HepG2 (cell line): ENCODE measurements at regions not wholly inside any gene's neighbourhood (a gene's known extent, or its start where the extent isn't known, plus 50 kb on each side); places are given as distances from the start of the nearest gene placed in this dataset.
A peak's percentile ranks its signal among the peaks of the same experiment; 100 is the strongest.

ENCODE experiments used
- ADNP ChIP-seq: sonication (generic); formaldehyde crosslinking; IDR thresholded peaks from 2 replicates; pipeline ENCODE4 v1.4.0; 2020; ENCODE audit warnings: missing genetic modification reagents
- DNMT1 ChIP-seq: sonication (generic); formaldehyde crosslinking; IDR thresholded peaks from 2 replicates; pipeline ENCODE4 v1.5.1; 2020; ENCODE audit warnings: mild to moderate bottlenecking, missing genetic modification reagents
- GPN1 ChIP-seq: sonication (generic); formaldehyde crosslinking; IDR thresholded peaks from 2 replicates; pipeline ENCODE4 v1.5.1; 2020; ENCODE audit warnings: missing genetic modification reagents, borderline replicate concordance
- GTF3A ChIP-seq: sonication (generic); formaldehyde crosslinking; conservative IDR thresholded peaks from 2 replicates; pipeline ENCODE4 v1.4.0; 2020; ENCODE audit warnings: mild to moderate bottlenecking, missing genetic modification reagents
- NR2F1 ChIP-seq, 2 experiments: fragments of 450-650 bp in 1 of 2; formaldehyde crosslinking in 1 of 2; IDR thresholded peaks; 2 replicates each; pipeline versions ENCODE4 v1.5.0 to v1.6.1; 2016 to 2020; ENCODE audit warnings: mild to moderate bottlenecking in 1 of 2, missing compliant biosample characterization in 1 of 2, missing genetic modification reagents in 1 of 2, moderate library complexity in 1 of 2
- SP140L ChIP-seq: sonication (generic); formaldehyde crosslinking; IDR thresholded peaks from 2 replicates; pipeline ENCODE4 v1.4.0; 2020; ENCODE audit warnings: missing genetic modification reagents, borderline replicate concordance
- ZNF644 ChIP-seq: IDR thresholded peaks from 2 replicates; pipeline ENCODE4 v1.6.1; 2016; ENCODE audit warnings: low read depth
- ZNF709 ChIP-seq: sonication (generic); formaldehyde crosslinking; IDR thresholded peaks from 2 replicates; pipeline ENCODE4 v1.5.0; 2020; ENCODE audit warnings: mild to moderate bottlenecking, missing genetic modification reagents
- ZSCAN29 ChIP-seq: sonication (generic); formaldehyde crosslinking; conservative IDR thresholded peaks from 2 replicates; pipeline ENCODE4 v1.4.0; 2020; ENCODE audit warnings: mild to moderate bottlenecking, missing genetic modification reagents
- TF ChIP-seq, protein P1 (sequence below): sonication (generic); formaldehyde crosslinking; IDR thresholded peaks from 2 replicates; pipeline ENCODE4 v1.5.0; 2020; ENCODE audit warnings: mild to moderate bottlenecking, missing genetic modification reagents, borderline replicate concordance
- TF ChIP-seq, protein P2 (sequence below): sonication (generic); formaldehyde crosslinking; IDR thresholded peaks from 2 replicates; pipeline ENCODE4 v1.4.0; 2020; ENCODE audit warnings: missing genetic modification reagents, borderline replicate concordance
- TF ChIP-seq, protein P3 (sequence below): sonication (generic); formaldehyde crosslinking; IDR thresholded peaks from 2 replicates; pipeline ENCODE4 v1.5.0; 2020; ENCODE audit warnings: mild to moderate bottlenecking, missing genetic modification reagents, borderline replicate concordance
- TF ChIP-seq, protein P4 (sequence below): sonication (generic); formaldehyde crosslinking; IDR thresholded peaks from 2 replicates; pipeline ENCODE4 v1.5.0; 2020; ENCODE audit warnings: missing genetic modification reagents
- TF ChIP-seq, protein P5 (sequence below): sonication (generic); formaldehyde crosslinking; IDR thresholded peaks from 2 replicates; pipeline ENCODE4 v1.4.0; 2020; ENCODE audit warnings: low read depth, mild to moderate bottlenecking, missing genetic modification reagents

DNA sequence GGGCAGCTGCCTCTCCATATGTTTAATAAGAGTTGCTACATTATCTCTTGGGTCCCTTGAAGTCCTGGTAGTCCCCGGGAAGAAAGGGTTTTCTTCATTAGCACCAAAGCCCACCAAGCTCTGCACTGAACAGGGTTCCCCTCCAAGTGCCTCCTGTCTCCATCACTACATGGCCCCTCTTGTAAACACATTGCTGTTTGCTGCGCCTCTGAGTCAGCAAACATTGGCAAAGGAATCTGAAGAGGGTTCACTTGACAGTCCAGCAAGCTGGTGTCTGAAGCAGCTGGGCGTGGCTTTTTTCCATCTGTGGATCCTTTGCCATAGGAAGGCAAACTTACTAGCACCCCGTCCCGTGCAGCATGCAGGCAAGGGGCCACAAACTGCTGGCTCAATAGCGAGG is 82.8 kb downstream of the TEX51 start (continued):
- TF ChIP-seq ZNF644 (peak; percentile 57; the same call in 1 of the 2 replicates), ADNP (no peak), NR2F1 (CRISPR knock-in tag; IDR thresholded peaks at IDR 0.05) (no peak), DNMT1 (CRISPR knock-in tag) (no peak; the same call in 1 of the 2 replicates), GTF3A (CRISPR knock-in tag) (no peak), GPN1 (CRISPR knock-in tag) (no peak), ZSCAN29 (no peak), ZNF709 (CRISPR knock-in tag) (0 out of 2 replicates have a peak, but pooled peaks have one; percentile 18), SP140L (CRISPR knock-in tag) (no peak)
- TF ChIP-seq, protein P1, sequence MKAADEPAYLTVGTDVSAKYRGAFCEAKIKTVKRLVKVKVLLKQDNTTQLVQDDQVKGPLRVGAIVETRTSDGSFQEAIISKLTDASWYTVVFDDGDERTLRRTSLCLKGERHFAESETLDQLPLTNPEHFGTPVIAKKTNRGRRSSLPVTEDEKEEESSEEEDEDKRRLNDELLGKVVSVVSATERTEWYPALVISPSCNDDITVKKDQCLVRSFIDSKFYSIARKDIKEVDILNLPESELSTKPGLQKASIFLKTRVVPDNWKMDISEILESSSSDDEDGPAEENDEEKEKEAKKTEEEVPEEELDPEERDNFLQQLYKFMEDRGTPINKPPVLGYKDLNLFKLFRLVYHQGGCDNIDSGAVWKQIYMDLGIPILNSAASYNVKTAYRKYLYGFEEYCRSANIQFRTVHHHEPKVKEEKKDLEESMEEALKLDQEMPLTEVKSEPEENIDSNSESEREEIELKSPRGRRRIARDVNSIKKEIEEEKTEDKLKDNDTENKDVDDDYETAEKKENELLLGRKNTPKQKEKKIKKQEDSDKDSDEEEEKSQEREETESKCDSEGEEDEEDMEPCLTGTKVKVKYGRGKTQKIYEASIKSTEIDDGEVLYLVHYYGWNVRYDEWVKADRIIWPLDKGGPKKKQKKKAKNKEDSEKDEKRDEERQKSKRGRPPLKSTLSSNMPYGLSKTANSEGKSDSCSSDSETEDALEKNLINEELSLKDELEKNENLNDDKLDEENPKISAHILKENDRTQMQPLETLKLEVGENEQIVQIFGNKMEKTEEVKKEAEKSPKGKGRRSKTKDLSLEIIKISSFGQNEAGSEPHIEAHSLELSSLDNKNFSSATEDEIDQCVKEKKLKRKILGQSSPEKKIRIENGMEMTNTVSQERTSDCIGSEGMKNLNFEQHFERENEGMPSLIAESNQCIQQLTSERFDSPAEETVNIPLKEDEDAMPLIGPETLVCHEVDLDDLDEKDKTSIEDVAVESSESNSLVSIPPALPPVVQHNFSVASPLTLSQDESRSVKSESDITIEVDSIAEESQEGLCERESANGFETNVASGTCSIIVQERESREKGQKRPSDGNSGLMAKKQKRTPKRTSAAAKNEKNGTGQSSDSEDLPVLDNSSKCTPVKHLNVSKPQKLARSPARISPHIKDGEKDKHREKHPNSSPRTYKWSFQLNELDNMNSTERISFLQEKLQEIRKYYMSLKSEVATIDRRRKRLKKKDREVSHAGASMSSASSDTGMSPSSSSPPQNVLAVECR (CRISPR knock-in tag): no peak; the same call in 1 of the 2 replicates
- TF ChIP-seq, protein P2, sequence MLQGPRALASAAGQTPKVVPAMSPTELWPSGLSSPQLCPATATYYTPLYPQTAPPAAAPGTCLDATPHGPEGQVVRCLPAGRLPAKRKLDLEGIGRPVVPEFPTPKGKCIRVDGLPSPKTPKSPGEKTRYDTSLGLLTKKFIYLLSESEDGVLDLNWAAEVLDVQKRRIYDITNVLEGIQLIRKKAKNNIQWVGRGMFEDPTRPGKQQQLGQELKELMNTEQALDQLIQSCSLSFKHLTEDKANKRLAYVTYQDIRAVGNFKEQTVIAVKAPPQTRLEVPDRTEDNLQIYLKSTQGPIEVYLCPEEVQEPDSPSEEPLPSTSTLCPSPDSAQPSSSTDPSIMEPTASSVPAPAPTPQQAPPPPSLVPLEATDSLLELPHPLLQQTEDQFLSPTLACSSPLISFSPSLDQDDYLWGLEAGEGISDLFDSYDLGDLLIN (CRISPR knock-in tag): no peak
- TF ChIP-seq, protein P3, sequence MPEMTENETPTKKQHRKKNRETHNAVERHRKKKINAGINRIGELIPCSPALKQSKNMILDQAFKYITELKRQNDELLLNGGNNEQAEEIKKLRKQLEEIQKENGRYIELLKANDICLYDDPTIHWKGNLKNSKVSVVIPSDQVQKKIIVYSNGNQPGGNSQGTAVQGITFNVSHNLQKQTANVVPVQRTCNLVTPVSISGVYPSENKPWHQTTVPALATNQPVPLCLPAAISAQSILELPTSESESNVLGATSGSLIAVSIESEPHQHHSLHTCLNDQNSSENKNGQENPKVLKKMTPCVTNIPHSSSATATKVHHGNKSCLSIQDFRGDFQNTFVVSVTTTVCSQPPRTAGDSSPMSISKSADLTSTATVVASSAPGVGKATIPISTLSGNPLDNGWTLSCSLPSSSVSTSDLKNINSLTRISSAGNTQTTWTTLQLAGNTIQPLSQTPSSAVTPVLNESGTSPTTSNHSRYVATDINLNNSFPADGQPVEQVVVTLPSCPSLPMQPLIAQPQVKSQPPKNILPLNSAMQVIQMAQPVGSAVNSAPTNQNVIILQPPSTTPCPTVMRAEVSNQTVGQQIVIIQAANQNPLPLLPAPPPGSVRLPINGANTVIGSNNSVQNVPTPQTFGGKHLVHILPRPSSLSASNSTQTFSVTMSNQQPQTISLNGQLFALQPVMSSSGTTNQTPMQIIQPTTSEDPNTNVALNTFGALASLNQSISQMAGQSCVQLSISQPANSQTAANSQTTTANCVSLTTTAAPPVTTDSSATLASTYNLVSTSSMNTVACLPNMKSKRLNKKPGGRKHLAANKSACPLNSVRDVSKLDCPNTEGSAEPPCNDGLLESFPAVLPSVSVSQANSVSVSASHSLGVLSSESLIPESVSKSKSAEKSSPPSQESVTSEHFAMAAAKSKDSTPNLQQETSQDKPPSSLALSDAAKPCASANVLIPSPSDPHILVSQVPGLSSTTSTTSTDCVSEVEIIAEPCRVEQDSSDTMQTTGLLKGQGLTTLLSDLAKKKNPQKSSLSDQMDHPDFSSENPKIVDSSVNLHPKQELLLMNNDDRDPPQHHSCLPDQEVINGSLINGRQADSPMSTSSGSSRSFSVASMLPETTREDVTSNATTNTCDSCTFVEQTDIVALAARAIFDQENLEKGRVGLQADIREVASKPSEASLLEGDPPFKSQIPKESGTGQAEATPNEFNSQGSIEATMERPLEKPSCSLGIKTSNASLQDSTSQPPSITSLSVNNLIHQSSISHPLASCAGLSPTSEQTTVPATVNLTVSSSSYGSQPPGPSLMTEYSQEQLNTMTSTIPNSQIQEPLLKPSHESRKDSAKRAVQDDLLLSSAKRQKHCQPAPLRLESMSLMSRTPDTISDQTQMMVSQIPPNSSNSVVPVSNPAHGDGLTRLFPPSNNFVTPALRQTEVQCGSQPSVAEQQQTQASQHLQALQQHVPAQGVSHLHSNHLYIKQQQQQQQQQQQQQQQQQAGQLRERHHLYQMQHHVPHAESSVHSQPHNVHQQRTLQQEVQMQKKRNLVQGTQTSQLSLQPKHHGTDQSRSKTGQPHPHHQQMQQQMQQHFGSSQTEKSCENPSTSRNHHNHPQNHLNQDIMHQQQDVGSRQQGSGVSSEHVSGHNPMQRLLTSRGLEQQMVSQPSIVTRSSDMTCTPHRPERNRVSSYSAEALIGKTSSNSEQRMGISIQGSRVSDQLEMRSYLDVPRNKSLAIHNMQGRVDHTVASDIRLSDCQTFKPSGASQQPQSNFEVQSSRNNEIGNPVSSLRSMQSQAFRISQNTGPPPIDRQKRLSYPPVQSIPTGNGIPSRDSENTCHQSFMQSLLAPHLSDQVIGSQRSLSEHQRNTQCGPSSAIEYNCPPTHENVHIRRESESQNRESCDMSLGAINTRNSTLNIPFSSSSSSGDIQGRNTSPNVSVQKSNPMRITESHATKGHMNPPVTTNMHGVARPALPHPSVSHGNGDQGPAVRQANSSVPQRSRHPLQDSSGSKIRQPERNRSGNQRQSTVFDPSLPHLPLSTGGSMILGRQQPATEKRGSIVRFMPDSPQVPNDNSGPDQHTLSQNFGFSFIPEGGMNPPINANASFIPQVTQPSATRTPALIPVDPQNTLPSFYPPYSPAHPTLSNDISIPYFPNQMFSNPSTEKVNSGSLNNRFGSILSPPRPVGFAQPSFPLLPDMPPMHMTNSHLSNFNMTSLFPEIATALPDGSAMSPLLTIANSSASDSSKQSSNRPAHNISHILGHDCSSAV: no peak
- TF ChIP-seq, protein P4, sequence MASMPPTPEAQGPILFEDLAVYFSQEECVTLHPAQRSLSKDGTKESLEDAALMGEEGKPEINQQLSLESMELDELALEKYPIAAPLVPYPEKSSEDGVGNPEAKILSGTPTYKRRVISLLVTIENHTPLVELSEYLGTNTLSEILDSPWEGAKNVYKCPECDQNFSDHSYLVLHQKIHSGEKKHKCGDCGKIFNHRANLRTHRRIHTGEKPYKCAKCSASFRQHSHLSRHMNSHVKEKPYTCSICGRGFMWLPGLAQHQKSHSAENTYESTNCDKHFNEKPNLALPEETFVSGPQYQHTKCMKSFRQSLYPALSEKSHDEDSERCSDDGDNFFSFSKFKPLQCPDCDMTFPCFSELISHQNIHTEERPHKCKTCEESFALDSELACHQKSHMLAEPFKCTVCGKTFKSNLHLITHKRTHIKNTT (CRISPR knock-in tag): no peak
- TF ChIP-seq, protein P5, sequence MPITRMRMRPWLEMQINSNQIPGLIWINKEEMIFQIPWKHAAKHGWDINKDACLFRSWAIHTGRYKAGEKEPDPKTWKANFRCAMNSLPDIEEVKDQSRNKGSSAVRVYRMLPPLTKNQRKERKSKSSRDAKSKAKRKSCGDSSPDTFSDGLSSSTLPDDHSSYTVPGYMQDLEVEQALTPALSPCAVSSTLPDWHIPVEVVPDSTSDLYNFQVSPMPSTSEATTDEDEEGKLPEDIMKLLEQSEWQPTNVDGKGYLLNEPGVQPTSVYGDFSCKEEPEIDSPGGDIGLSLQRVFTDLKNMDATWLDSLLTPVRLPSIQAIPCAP (CRISPR knock-in tag): no peak
